Caco-2 (cell line): ENCODE measurements at regions not wholly inside any gene's neighbourhood (a gene's known extent, or its start where the extent isn't known, plus 50 kb on each side); places are given as distances from the start of the nearest gene placed in this dataset.

Experiments used
- BruUV-seq: library from RNA; stranded (reverse); fragments of 400-500 nt; replicated peaks from 2 replicates; lab custom pipeline; 2021; lab: Mats Ljungman, UMichigan
- CTCF ChIA-PET: fragments of 300-600 bp; sonication (Branson Sonifier 250); formaldehyde crosslinking; loops from one replicate; lab custom pipeline; 2022; ENCODE audit warnings: antibody characterized with exemption; lab: Charles Lee
- POLR2A ChIA-PET: fragments of 300-600 bp; sonication (Branson Sonifier 250); formaldehyde crosslinking; loops from one replicate; lab custom pipeline; 2022; ENCODE audit warnings: antibody characterized with exemption; lab: Charles Lee
- DNase-seq, 2 experiments: peaks; one replicate each; pipeline versions ENCODE4 v3.0.0 to v3.0.0-alpha.2; 2020 to 2022
- H3K27me3 ChIP-seq: replicated peaks from 2 replicates; pipeline ENCODE4 v1.6.0; 2011; ENCODE audit warnings: low read length; ENCODE audit not compliant: control insufficient read depth, insufficient read depth
- H3K36me3 ChIP-seq: 2 replicates; pipeline ENCODE4 v1.5.1; 2011; ENCODE audit warnings: low read length; ENCODE audit not compliant: control insufficient read depth, insufficient read depth
- H3K4me1 ChIP-seq: fragments of 250-450 bp; sonication (Bioruptor Pico); 2 replicates; pipeline ENCODE4 v1.5.1; 2020; ENCODE audit warnings: mild to moderate bottlenecking
- H3K4me3 ChIP-seq: 2 replicates; pipeline ENCODE4 v1.5.1; 2011; ENCODE audit warnings: low read depth, mild to moderate bottlenecking, control low read depth, low read length
- H3K9me3 ChIP-seq: fragments of 250-450 bp; sonication (Bioruptor Pico); 2 replicates; pipeline ENCODE4 v1.5.1; 2020; ENCODE audit warnings: mild to moderate bottlenecking, moderate library complexity
- H3K27ac Mint-ChIP-seq: one replicate; pipeline ENCODE4 v1.8.0; 2022; ENCODE audit warnings: mixed read lengths; ENCODE audit not compliant: unreplicated experiment
- H3K27me3 Mint-ChIP-seq: one replicate; pipeline ENCODE4 v1.8.0; 2022; ENCODE audit warnings: mixed read lengths; ENCODE audit not compliant: insufficient read depth, unreplicated experiment
- H3K36me3 Mint-ChIP-seq: one replicate; pipeline ENCODE4 v1.8.0; 2022; ENCODE audit warnings: mild to moderate bottlenecking, mixed read lengths; ENCODE audit not compliant: insufficient read depth, unreplicated experiment
- H3K4me1 Mint-ChIP-seq: one replicate; pipeline ENCODE4 v1.8.0; 2022; ENCODE audit warnings: low read depth, mixed read lengths; ENCODE audit not compliant: unreplicated experiment
- H3K4me3 Mint-ChIP-seq: one replicate; pipeline ENCODE4 v1.8.0; 2022; ENCODE audit warnings: mild to moderate bottlenecking, moderate library complexity, mixed read lengths; ENCODE audit not compliant: unreplicated experiment
- H3K9me3 Mint-ChIP-seq: one replicate; pipeline ENCODE4 v1.8.0; 2022; ENCODE audit warnings: mixed read lengths; ENCODE audit not compliant: unreplicated experiment
- intact Hi-C: fragments of 100-400 bp; cut with micrococcal nuclease; formaldehyde crosslinking; loops from one replicate; pipeline ENCODE4 v1.10.0; 2022; ENCODE audit not compliant: unreplicated experiment
- TF ChIP-seq, protein P1 (sequence below), 2 experiments: fragments of 200-600 bp in 1 of 2; IDR thresholded peaks; 1 replicate in 1 of 2; 2 replicates in 1 of 2; pipeline versions ENCODE4 v1.5.1 to v1.8.0; 2011 to 2022; ENCODE audit warnings: antibody characterized with exemption in 1 of 2, control low read depth in 1 of 2, inconsistent platforms in 1 of 2, low read depth in 1 of 2, low read length in 1 of 2, mild to moderate bottlenecking in 1 of 2, moderate library complexity in 1 of 2; ENCODE audit not compliant: insufficient read depth in 1 of 2, severe bottlenecking in 1 of 2, unreplicated experiment in 1 of 2

- no peak overlapping the region for H3K27ac Mint-ChIP-seq
- TF ChIP-seq, protein P1, sequence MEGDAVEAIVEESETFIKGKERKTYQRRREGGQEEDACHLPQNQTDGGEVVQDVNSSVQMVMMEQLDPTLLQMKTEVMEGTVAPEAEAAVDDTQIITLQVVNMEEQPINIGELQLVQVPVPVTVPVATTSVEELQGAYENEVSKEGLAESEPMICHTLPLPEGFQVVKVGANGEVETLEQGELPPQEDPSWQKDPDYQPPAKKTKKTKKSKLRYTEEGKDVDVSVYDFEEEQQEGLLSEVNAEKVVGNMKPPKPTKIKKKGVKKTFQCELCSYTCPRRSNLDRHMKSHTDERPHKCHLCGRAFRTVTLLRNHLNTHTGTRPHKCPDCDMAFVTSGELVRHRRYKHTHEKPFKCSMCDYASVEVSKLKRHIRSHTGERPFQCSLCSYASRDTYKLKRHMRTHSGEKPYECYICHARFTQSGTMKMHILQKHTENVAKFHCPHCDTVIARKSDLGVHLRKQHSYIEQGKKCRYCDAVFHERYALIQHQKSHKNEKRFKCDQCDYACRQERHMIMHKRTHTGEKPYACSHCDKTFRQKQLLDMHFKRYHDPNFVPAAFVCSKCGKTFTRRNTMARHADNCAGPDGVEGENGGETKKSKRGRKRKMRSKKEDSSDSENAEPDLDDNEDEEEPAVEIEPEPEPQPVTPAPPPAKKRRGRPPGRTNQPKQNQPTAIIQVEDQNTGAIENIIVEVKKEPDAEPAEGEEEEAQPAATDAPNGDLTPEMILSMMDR (IDR thresholded peaks at IDR 0.05; ENCODE audit: insufficient read depth in 1 of 2, low read depth in 1 of 2, low read length in 1 of 2, severe bottlenecking in 1 of 2, unreplicated experiment in 1 of 2) = no peak
- POLR2A ChIA-PET = no interaction called here
- peaks cover 4% of the 10 kb centered on the region; the same call in 1 of the 2 replicates for H3K9me3 ChIP-seq
- no peaks in the 10 kb centered on the region for H3K36me3 ChIP-seq
- no peak overlapping the region for H3K4me3 ChIP-seq
- CTCF ChIA-PET = no interaction called here
- no peaks in the 10 kb centered on the region for H3K36me3 Mint-ChIP-seq
- no peak for DNase-seq
- no peaks in the 10 kb centered on the region for H3K27me3 Mint-ChIP-seq
- no TSS peak for BruUV-seq
- no peaks in the 10 kb centered on the region for H3K27me3 ChIP-seq
- peaks cover 6% of the 10 kb centered on the region for H3K4me1 Mint-ChIP-seq
- intact Hi-C loops = no loop called here
- peaks cover 20% of the 10 kb centered on the region for H3K9me3 Mint-ChIP-seq
- no peak overlapping the region for H3K4me3 Mint-ChIP-seq
- peaks cover 6% of the 10 kb centered on the region; the same call in 1 of the 2 replicates for H3K4me1 ChIP-seq
These were observed 532.5 kb downstream of the LMO7 start for GRCh38 chr13:76168661-76169060.

GRCh38 chr13:76164290-76164689, 528.2 kb downstream of the LMO7 start:
- BruUV-seq = no TSS peak
- H3K36me3 ChIP-seq = no peaks in the 10 kb centered on the region
- H3K4me3 ChIP-seq = no peak overlapping the region
- no peaks in the 10 kb centered on the region for H3K27me3 Mint-ChIP-seq
- peaks cover 6% of the 10 kb centered on the region for H3K4me1 Mint-ChIP-seq
- H3K9me3 Mint-ChIP-seq = peaks cover 20% of the 10 kb centered on the region
- no peak overlapping the region for H3K4me3 Mint-ChIP-seq
- no peaks in the 10 kb centered on the region; the same call in 1 of the 2 replicates for H3K9me3 ChIP-seq
- H3K36me3 Mint-ChIP-seq = no peaks in the 10 kb centered on the region
- TF ChIP-seq, protein P1 (IDR thresholded peaks at IDR 0.05; ENCODE audit: insufficient read depth in 1 of 2, low read depth in 1 of 2, low read length in 1 of 2, severe bottlenecking in 1 of 2, unreplicated experiment in 1 of 2) = no peak
- no peak for DNase-seq
- intact Hi-C loops = no loop called here
- H3K27me3 ChIP-seq = no peaks in the 10 kb centered on the region
- POLR2A ChIA-PET = no interaction called here
- H3K27ac Mint-ChIP-seq = no peak overlapping the region
- CTCF ChIA-PET = no interaction called here
- peaks cover 6% of the 10 kb centered on the region; the same call in 1 of the 2 replicates for H3K4me1 ChIP-seq

DNA sequence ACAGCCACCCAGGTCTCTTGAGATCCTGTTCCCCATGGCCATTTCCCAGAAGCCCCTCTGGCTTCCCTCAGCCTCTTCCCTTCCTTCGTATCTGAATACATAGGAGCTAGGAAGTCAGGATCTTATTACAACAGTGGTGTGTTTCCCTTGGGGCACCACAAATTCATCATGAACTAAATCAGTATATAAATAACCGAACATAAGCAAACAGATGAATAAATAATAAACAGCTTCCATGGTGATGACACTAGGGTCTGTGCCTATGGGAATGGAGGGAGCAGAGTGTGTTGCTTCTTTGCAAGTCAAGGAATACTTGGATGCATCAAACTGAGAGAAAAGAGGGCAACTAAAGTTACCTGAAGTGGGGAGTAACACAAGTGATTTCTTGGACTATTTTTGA, 527.6 kb downstream of the LMO7 start:
- CTCF ChIA-PET = no interaction called here
- Histone ChIP-seq H3K4me1 (peaks cover 6% of the 10 kb centered on the region; the same call in 1 of the 2 replicates), H3K27me3 (no peaks in the 10 kb centered on the region), H3K4me3 (no peak overlapping the region), H3K36me3 (no peaks in the 10 kb centered on the region), H3K9me3 (no peaks in the 10 kb centered on the region; the same call in 1 of the 2 replicates)
- no peak overlapping the region for H3K27ac Mint-ChIP-seq
- no peaks in the 10 kb centered on the region for H3K27me3 Mint-ChIP-seq
- H3K4me3 Mint-ChIP-seq = no peak overlapping the region
- no peaks in the 10 kb centered on the region for H3K36me3 Mint-ChIP-seq
- H3K4me1 Mint-ChIP-seq = peaks cover 6% of the 10 kb centered on the region
- intact Hi-C loops = no loop called here
- BruUV-seq = no TSS peak
- H3K9me3 Mint-ChIP-seq = peaks cover 20% of the 10 kb centered on the region
- POLR2A ChIA-PET = no interaction called here
- DNase-seq = no peak
- TF ChIP-seq, protein P1 (IDR thresholded peaks at IDR 0.05; ENCODE audit: insufficient read depth in 1 of 2, low read depth in 1 of 2, low read length in 1 of 2, severe bottlenecking in 1 of 2, unreplicated experiment in 1 of 2) = no peak
